HG03066 (cell line): ENCODE measurements at regions not wholly inside any gene's neighbourhood (a gene's known extent, or its start where the extent isn't known, plus 50 kb on each side); places are given as distances from the start of the nearest gene placed in this dataset.

Experiments used
- ATAC-seq: cut with Tn5 transposase; IDR thresholded peaks from one replicate; pipeline ENCODE4 v1.9.1; 2021; ENCODE audit warnings: low read depth; ENCODE audit not compliant: unreplicated experiment

DNA sequence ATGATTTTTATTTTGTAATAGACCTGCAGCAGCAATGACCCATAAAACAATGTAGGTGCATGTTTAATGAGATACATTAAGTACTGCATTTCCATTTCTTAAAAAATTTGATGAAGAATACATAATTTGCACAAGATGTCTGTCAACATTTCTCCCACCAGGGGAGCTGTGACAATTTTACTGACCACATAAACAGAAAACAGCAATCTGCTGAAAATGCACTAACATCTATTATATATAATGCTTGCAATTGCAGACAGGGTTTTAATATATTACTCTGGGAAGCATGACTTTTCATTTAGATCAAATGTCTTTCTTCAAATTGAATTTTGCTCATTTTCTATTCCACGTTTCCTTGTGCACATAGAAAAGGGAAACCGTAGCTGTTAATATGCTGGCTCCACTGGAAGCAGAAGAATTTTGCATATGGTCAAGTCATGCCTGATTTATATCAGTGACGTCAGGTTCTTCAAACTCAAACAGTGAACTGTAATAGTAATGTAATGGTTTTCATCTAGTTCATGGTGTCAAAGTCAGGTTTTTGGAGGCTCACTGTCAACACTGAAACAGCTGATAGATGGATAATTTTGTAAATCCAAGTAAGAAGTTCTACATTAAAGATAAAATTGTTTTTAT is 79.8 kb upstream of the IGF1R start:
- no peak for ATAC-seq

DNA sequence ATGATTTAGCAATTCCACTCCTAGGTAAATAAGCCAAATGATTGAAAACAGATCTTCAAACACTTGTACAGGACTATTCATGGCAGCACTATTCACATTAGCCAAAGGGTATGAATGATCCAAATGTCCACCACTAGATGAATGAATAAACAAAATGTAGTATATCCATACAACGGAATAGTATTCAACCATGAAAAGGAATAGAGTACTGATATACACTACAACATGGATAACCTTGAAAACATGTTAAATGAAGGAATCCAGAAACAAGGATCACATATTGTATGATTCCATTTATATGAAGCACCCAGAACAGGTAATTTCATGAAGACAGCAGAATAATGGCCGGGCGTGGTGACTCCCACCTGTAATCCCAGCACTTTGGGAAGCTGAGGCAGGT is 78.2 kb upstream of the IGF1R start:
- ATAC-seq, result no peak

DNA sequence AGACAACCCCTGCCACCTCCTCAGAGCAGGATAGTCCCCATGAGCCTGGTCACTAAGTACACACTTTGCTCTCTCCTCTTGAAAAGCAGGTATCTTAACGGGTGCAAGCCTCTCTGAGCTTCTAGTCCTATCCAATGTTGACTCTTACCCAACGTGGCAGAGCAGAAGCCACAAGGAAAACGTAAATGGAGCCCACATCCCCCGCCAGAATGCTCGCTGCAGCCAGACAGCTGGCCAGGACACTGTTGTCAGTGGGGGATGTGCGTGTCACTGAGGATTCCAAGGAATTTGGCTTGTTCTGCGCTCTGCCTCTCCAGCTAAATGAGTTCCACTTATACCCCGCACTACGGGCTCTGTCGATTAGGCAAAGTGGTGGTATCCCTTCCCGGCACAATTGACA is 67.8 kb upstream of the IGF1R start:
- ATAC-seq, result no peak

DNA sequence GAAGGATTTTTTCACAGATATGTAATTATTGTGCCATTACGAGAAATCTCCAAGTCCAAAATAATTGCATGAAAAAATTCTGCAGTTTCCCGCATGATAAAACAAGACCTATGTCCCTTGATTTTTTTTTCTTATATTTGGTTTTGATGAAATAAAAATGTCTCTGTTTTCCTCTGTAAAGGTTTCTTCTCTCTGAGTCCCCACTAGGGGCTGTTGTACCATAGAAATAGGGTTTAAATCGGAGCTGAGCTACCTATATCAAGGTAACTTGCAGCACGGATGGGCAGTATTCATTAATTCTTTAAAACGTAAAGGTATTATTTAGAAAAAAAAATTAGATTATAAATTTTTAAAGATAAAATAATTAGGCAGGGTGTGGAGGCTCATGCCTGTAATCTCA is 66.6 kb upstream of the IGF1R start:
- ATAC-seq, result no peak

DNA sequence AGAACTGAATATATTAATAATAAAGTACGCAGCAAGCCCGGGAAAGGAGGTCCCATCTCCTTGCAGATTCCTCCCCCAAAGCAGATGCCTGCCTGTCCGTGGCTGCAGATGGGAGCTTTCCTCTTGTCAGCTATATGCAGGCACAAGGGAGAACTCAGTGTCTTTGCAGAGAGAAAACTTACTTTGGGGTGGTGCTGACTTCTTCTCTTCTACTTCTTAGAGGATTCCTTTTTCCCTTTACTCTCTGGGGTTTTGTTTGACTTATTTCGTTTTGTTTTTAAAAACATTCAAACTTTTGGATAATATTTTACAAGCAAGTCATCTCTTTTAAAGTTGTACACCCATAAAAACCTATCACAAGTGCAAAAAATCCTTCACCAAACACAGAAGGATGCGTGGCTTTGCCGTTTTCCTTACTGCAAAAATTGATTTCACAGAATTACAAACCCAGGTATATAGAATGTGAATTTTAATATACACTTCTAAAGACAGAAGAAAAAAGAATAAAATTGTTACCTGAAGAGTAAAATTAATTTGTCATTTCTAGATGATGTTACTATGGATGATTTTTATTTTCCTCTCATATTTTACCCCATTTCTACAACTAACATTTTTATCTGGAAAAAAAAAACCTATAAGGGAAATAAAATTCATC is 65.3 kb upstream of the IGF1R start:
- ATAC-seq, result no peak

DNA sequence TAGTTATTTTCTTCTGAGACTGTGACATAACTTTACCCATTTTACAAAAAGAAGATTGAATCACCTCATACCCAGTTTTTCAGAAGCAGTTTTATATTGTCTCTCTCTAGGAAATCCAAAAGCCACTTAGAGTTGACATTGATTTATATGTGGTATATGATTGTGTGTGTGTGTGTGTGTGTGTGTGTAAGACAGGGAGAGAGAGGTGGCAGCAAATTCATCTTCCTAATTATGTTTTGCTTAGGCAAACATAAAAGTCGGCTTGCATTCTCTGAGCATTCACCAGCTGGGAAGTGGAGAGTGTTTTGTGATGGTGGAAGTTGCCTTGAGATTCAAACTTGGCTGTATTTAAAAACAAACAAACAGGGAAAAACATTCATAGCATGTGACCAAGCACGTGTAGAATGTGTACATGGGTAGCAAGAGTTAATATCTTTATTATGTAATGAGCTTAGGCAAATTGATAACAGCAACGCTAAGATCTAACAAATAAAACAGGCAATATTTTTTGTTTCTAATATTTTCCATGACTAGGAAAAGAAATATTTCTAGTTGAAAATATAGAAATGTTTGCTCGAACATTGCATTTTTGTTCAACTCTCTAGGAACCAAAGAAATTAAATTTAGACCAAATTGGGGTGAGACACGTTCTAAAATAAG is 64.4 kb upstream of the IGF1R start:
- no peak for ATAC-seq

DNA sequence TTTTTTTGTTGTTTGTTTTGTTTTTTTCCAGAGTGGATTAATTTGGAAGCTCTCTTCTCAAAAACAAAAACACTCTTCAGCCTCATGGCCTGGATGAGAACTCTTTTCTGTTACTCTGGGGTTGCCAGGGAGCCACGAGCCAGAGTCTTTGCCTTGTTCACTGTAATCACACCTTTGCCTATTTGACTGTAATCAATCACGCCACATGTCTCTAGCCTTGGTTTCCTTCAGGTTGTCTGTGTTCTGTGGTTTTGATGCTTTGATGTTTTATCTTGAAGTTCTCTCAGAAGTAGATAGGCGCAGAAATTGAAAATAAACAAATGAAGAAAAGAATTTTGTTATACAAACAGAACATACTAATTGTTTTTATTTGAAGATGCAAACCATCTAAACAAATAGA is 62.3 kb upstream of the IGF1R start:
- ATAC-seq, result no peak

DNA sequence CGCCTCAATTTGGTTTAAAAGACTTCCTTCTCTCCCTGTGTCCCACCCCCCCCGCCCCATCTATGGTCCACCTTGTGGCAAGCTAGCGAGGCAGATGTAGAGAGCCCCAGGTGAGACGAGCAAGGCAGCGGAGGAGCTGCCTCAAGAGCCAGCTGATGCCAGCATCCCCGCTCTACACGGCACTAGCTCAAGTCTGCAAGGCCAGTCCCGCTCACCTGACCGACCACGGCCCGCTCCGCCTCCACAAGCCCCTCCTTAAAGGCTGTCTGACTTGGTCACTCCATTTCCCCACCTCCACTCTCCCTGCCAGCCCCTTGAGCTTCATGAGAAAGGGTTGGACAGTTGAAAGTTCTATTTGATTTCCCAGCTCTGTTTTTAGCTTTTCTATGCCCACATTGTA is 56.2 kb upstream of the IGF1R start:
- ATAC-seq, result no peak

DNA sequence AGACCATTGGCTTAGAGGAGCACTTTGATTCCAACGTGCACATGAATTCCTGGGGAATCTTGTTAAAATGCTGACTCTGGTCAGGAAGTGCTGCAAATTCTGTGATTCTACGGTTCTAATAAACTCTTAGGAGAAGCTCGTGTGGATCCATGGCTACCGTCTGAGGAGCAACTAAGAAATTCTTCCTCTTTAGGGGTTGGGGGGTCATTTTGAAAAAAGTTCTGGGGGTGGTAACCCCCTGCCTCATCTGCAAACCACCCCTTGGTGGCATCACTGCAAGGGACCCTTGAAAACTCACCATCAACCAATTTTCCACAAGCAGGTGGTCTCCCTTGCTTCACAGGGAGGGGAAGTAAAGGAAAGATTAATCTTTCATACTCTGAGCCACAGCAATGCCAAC is 52.2 kb upstream of the IGF1R start:
- no peak for ATAC-seq

DNA sequence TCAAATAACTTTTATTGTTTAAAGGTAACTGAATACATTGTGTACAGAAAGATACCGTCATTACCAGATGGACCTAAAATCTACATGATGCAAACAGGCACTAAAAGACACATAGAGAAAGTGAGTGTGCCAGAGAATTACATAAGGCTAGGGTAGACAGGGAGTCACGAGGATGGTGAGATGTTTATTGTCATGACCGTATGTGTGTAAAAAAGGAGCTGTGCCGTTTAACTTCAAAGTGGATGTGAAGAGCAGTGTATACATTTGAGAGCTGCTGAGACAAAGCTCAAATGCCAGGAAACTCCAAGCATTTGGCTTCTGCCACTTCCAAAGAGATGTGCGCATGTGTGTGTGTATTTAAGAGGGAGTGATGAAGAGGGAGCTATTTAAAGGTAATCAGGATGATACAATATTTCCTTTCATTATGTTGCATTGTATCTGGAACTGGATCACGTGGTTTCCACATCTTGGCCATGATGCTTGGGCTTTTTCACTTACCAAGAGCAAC is 51.4 kb upstream of the IGF1R start:
- no peak for ATAC-seq

DNA sequence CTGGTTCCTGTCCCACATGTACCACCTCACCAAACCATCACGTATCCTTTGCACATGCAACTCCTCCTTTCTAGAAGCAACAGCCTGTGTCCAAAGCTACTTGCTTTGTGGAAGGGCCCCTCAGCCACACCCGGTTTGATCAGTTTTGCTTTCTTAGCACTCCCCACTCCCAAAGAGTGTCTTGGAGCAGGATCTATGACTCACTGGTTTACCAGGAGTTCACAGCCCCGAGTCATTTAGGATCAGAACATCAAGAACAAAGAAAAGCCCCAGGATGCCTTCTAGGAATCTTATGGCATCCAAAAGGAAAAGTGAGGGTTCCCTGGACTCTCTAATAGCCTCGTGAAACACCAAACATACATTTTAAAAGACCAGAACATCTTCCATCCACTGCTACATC is 50.7 kb upstream of the IGF1R start:
- no peak for ATAC-seq
